ENCODE measurements at regions not wholly inside any gene's neighbourhood (a gene's known extent, or its start where the extent isn't known, plus 50 kb on each side); places are given as distances from the start of the nearest gene placed in this dataset.
"Not testable (repeated sequence)": the region's sequence is repeated elsewhere in the genome, so short reads cannot be mapped to it uniquely, and the experiment has no call there.

DNA sequence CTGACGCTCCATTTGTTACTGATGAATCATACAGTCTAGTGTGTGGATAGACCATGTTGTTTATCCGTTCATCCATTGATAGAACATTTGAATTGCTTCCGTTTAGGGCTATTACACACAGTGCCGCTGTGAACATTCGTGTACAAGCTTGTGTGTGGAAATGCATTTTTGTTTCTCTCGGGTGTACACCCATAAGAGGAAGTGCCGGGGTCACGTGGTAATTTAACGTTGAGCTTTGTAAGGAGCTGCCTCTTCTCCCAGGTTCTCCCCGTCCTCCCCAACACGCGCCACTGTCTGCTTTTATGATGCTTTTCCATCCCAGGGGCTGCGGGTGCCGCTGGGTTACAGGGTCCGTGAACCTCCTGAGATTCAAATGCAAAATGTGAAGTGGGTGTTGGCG, 142.3 kb downstream of the IGLL1 start:
- no peak for DNase-seq (ENCODE audit: low read depth, low spot score)

DNA sequence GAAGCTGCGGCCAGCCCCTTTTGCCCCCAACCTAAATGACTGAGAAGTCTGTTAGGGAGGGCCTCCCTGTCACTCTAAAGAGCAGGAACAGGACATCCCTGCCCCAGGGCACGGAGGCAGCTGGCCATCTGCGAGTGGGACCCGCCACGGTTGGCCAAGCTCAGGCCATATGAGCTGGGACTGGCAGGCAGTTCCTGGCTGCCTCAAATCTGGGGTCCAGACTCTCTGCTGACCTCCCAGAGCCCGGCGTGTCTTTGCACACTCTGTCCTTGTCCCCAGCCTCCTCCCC, 143.0 kb downstream of the IGLL1 start:
- DNase-seq (ENCODE audit: low read depth, low spot score): not testable (repeated sequence)

DNA sequence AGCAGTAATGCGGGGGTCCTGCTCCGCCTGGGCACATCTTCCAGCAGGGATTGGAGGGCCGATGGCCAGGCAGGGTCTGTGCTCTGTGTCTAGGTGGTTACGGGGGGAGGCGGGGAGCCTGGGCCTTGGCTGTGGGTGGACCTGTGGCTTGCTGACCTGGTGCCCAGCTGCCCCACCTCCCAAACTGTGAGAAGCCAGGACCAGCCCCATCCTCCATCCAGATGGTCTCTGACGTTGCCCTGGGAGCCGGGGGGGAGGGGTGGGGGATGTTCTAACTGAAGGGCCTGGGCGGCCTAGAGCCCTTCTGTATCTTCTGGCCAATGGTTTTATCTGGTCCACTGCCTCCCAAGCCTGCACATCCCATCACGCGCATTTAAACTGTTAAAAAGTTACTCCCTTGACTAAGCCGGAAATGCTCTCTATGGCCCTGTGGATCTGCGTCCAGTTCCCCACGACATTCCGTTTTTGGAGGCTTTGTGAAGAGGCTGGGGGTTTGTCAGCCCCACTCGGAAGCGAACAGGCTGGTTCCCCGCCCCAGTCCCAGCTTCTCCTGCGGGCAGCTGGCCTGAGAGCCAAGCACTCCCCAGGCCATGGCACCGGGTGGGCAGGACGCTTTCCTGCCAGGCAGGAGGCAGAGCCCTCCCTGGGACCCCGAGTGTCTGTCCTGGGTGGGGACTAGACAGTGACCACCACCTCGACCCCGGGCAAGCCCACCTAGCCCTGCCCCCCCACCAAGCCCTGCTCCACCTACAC, 143.6 kb downstream of the IGLL1 start:
- DNase-seq (ENCODE audit: low read depth, low spot score): not testable (repeated sequence)

DNA sequence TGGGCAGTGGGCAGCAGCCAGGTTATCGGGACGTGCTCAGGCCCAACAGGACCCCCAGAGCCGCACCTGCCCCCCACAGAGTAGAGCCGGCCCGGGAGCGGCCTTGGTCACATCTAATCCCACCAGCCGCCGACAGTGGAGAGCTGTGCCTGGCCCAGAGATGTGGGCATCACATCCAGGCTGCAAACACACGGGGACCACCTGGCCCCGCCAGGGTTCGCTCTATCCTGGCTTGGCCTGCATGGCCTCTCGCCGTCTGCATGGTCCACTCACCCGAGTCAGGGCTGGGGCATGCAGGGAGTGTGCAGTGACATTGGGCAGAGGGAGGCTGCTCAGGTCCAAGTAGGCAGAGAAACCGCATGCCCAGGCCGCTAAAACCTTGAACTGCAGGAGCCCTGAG, 144.9 kb downstream of the IGLL1 start:
- not testable (repeated sequence) for DNase-seq (ENCODE audit: low read depth, low spot score)

DNA sequence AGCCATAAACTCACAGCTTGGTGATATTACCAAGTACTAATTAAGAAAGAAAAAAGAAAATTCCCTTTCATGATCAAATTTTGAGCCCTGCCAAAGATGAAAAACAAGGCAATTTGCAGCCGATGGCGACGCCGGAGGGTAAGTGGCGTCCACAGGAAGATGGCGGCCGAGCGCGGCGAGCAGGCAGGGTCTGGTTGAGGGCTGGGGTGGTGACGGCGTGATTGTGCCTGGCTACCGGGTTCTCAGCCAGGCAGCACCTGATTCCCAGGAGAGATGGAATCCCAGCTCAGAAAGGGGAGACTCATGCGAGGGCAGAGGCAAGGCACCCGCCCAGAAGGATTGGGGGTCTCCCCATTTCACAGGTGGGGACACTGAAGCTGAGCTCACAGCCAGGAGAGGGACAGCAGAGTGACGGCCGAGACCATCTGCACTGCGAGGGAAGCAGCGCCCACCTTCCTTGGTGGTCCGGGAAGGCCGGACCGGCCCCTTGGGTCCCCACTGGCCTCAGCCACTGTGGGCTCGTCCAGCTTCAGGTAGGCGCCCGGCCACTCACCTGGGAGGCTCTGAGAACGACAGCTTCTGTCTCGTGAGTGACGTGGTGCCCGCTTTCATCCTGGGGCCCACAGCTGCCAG, 145.8 kb downstream of the IGLL1 start:
- DNase-seq (ENCODE audit: low read depth, low spot score): not testable (repeated sequence)

DNA sequence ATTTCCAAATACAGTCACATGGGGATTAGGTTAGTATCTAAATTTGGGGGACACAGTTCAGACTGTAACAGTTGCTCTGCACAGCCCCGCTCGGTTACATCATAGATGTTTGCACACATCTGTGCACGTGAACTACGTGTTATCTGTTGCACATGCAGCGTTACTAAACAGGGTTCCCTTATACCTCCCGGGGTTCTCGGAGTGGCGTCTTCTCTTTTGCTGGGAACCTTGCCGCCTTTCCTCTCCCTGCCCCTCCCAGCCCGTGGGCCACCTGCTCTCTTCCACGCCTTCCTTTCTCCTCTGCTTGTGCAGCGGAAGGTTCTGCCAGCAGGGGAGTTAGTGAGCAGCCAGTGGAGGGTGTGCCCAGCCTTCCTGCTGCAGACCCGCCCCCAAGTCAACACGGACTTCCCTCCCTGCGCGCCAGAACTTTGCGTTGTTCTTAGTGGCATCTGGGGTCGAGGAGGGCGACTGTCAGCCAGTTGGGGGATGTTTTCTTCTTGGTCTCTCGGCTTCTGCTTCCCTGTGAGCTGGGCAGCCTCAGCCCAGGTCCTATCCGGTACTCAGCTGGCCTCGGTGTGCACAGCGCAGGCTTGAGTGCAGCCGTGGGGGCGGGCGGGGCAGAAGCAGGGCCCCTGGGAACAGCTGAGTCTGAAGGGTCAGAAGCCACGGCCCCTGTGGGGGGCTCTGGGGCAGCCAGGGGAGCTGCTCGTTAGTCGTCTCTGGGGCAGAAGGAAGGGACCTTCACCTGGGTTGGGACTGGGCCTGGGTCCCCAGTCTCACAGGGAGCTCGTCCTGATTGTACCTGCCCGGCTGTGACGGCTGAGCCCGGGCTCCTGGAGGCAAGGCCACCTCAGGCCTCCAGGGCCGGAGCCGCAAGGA, 146.7 kb downstream of the IGLL1 start:
- not testable (repeated sequence) for DNase-seq (ENCODE audit: low read depth, low spot score)

DNA sequence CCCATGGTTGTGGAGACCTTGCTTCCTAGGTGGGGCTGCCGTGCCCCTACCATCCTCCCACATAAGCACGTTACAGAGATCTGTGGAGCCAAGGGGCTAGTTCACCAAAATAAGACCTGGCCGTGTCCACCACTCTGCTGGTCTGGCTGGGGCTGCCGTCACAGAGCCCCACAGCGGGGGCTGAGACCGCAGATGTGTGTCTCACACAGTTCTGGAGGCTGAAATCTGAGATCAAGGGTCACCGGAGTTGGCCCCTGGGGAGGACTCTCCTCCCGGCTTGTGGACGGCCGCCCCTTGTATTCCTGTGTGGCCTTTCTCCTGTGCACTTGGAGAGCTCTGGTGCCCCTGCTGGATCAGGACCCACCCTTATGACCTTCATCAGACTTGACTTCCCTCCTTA, 147.4 kb downstream of the IGLL1 start:
- not testable (repeated sequence) for DNase-seq (ENCODE audit: low read depth, low spot score)

DNA sequence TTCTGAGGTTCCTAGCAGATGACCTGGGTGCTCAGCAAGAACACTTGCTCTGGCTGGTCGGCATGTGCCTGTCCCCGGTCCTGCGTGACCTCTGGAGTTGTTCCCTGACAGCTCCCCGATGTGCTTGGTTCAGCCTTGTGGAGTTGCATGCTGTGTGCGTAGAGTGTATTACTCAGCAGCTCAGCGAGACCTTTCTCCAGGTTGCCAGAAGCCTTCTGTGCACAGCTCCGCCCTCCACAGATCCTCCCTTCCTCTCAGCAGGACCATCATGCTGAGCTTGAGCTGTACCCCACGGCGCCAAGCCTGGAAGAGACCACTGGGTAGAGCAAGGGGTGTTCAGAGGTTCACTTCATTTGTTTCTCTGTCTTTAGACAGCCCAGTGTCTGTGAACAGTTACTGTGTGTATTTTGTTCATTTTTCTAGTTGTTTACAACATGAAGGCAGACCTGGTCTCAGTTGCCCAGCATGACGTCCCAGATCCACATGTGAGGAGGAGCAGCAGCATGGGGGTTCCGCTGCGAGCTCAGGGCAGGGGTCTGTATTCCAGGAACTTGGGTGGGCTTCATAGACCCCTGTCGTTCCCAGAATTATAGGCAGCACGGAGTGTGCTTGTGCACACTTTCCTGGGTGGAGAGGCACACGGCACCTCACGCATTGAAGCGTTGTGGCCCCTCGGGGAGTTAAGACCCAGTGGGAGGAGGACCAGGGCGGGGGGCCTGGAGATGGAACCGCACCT, 148.6 kb downstream of the IGLL1 start:
- no peak for DNase-seq (ENCODE audit: low read depth, low spot score)

DNA sequence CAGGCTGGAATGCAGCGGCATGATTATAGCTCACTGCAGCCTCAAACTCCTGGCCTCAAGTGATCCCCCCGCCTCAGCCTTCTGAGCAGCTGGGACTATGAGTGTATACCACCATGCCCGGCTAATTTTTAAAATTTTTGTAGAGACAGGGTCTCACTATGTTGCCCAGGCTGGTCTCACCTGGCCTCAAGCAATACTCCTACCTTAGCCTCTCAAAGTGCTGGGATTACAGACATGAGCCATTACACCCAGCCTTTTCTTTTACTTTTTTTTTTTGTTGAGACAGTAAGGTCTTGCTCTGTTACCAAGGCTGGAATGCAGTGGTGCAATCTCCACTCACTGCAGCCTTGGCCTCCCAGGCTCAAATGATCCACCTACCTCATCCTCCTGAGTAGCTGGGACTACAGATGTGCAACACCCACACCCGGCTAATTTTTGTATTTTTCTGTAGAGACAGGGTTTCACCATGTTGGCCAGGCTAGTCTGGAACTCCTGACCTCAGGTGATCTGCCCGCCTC, 155.5 kb downstream of the IGLL1 start:
- DNase-seq (ENCODE audit: low read depth, low spot score): not testable (repeated sequence)

DNA sequence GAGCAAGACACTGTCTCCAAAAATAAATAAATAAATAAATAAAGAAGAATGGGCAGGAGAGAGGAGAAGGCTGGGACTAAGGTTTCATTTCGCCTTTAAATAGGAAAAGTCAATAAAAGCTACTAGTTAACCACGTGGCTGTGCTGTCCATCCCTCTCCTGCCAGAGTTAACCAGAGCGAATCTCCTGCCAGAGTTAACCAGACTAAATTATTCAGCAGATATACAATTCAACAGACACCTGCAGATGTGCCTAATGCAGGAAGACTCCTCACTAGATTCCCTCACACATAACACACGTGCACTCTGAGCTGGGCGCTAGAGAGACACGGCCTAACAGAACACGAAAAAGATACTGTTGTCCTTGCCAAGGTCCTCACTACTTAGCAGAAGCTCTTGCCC, 156.1 kb downstream of the IGLL1 start:
- DNase-seq (ENCODE audit: low read depth, low spot score): no peak

DNA sequence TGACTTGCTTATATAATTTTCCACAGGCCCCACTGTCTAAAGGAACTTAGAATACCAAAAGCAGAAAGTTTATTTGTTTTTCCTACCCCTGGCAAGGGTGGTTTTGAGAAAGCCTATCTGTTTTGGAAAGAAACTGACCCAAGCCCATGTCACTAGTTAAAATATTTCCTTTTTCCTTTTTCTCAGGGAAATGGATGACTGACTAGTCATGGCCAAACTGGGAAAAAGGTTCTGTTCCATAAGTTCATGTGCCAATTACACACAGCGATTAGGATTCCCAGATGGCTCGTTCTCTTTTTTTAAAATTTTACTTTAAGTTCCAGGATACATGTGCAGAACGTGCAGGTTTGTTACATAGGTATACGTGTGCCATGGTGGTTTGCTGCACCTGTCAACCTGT, 157.8 kb downstream of the IGLL1 start:
- not testable (repeated sequence) for DNase-seq (ENCODE audit: low read depth, low spot score)

DNA sequence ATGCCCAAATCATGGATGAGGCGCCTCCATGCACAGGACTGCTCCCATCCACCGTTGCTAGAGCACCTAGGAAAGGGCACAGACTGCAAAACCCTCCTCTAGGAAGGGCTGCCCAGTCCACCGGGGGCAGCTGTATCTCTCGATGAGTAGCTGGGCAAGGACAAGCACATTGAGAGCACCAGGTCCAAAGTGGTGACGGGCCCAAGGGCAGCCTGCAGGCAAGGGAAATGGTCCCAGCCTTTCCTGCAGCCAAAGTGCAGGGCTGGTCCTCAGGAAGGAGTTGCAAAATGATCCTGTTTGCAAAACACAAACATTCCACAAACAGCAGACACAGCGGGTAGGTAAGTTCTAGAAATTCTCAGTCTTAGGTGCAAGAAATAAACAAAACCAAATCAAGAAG, 158.8 kb downstream of the IGLL1 start:
- not testable (repeated sequence) for DNase-seq (ENCODE audit: low read depth, low spot score)

DNA sequence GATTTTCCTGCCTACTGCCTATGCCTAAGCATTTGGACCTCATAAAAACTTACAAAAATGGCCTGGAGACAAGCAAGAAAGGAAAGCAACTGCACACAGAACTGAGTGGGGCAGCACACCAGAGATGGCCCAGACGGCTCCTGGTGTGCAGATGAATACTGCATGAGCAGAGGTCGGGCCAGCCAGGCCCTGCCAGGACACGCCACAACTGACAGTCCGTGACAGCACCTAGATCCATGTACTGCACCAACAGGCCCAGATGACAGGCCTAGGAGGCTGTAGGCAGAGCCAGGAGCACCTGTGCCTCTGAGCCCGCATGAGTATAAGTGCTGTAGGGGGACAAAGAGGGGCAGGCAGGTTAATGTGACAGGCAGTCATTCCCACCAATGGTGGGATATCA, 160.2 kb downstream of the IGLL1 start:
- DNase-seq (ENCODE audit: low read depth, low spot score): no peak

DNA sequence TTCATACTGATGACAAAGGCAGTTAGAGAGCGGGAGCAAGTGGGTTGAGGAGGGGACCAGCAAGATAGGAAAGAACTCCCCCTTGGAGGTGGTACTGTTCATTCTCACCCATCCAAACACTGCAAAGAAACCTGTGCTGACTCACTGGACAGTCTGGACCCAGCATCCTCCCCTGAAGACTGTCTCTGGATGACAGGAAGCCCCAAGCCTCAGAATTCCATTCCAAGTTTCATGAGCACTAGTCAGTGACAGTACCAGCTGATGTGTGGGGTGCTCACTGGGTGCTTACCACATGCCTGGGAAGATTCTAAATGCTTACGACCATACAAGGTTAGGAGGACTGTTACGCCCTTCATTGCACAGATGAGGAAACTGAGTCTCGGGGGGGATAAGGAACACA, 160.9 kb downstream of the IGLL1 start:
- DNase-seq (ENCODE audit: low read depth, low spot score): no peak

DNA sequence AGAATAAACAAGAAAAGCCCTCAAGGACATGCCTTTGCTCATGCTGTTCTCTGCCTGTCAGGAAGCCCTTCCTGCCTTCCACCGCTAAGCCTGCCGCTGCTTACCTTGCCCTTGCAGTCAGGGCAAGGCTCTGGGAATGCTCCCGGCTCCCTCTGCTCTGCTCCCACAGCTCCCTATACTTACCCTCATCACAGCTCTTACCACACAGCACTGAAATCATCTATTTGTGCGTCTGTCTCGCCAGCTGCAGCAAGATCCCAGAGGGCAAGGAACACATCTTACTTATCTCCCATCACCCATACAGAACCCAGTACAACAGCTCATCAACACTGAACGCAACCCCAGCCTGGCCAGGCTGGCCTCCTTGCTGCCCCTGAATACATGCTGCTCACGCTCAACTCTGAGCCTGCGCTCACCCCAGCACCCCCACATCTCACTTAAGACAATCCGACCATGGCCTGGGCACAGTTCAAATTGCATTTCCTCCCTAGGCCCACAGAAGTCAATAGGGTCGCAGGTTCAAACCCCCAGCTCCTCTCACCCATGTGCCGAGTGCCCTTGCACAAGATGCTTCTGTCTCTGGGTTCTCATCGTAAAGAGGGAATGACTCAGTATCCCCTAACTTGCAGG, 161.8 kb downstream of the IGLL1 start:
- no peak for DNase-seq (ENCODE audit: low read depth, low spot score)

DNA sequence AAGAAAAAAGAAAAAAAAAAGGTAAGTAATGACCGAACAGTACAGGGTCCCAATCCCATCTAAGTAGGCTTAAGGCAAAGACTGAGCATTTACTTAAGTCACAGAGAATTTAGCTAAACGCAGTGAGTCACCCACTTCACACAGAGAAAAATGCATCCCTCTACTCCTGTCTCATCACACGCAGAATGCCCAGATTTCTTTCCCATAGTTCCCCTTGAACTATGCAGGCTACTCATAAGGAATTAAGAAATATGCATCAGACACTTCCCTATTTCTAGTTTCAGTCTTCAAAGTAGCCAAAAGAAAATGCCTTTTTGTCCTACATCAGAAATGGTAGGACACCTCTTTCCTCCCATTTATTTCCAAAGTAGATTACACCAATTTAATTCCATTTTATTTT, 162.8 kb downstream of the IGLL1 start:
- not testable (repeated sequence) for DNase-seq (ENCODE audit: low read depth, low spot score)

DNA sequence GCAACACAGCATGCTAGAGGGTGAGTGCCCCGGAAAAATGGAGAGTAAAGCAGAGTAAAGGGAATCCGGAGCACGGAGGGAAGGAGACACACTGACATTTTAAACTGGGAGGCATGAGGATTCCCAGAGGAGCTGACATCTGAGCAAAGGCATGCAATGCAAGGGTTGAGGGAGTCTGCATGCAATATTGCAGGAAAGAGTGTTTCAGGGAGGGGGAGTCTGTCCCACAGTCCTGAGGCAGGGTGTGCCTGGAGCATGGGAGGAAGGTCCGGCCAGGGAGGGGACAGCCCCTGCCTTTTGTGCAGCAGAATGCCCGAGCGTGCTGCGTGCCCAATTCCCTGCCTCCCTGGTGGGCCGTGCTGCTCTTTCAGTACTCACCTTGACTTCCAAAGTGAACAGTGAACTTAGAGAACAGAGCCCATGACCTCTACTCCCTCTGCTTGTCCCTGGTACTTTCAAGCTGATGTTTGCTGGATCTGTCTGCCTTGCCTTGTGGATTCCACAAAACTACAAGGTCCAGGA, 163.9 kb downstream of the IGLL1 start:
- not testable (repeated sequence) for DNase-seq (ENCODE audit: low read depth, low spot score)

DNA sequence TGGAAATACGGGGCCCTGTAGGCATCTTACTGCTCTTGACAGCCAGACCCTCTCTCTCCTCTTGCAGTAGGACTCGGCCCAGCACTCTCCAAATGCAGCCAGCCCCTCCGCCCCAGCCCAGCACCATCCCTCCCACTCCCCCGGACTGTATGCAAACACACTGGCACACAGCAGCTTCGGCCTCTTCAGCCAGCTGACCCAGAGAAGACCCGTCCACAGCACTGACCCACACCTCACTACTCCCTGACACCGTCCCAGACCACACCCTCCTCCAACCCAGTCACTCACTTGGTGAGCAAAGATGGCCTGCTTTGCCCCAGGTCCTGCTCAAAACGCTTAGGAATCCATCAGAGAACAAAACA, 164.6 kb downstream of the IGLL1 start:
- no peak for DNase-seq (ENCODE audit: low read depth, low spot score)

DNA sequence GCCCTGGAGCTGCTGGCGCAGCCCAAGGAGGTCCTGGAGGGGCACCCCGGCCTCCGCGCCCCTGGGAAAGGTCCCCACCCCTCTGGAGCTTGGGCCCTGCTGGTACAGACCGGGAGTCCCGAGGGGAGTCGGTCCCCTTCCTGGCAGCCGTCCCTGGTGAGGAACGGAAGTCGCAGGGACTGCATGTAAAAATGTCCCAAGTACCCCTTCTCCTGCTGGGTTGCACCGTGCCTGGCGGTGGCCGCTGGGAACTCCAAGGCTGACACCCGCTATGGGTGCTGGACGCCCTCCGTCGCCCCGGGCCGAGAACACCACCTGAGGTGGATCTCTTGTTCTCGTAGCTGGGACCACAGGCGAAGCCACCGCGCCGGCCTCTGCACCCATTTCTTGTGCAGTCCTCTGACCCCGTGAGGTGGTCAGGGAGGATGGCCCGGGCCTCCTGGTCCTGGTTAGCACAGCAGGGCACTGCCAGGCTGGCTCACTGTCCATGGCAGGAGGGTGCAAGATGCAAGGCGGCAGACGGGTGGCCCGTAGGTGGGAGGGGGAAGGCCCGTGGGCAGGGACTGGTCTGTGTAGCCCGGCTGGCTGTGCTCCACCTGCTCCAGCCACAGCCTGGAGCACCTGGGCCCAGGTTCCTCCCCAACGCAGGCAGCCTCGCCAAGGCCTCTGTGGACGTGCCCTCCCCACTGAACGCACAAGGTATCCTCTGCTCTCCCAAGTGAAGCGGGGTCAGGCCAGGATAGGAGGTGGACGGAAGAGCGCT, 165.2 kb downstream of the IGLL1 start:
- no peak for DNase-seq (ENCODE audit: low read depth, low spot score)

DNA sequence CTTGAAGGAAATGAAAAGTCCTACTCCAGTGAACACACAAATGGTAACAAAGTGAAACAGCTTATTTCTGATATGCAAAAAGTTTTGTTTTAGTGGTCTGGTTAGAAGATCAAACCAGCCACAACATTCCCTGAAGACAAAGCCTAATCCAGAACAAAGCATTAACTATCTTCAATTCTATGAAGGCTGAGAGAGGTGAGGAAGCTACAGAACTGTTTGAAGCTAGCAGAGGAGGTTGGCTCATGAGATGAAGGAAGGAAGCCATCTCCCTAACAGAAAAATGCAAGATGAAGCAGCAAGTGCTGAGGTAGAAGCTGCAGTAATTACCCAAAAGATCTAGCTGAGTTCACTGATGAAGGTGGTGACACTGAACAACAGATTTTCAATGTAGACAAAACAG, 168.4 kb downstream of the IGLL1 start:
- DNase-seq (ENCODE audit: low read depth, low spot score): no peak

Data from activated CD4-positive, CD25-positive, alpha-beta regulatory T cell treated with anti-CD3 and anti-CD28 coated beads, Interleukin-2, amount 50 U/mL, for 16 hours (primary cell).